ENCODE measurements at regions not wholly inside any gene's neighbourhood (a gene's known extent, or its start where the extent isn't known, plus 50 kb on each side); places are given as distances from the start of the nearest gene placed in this dataset.

DNA sequence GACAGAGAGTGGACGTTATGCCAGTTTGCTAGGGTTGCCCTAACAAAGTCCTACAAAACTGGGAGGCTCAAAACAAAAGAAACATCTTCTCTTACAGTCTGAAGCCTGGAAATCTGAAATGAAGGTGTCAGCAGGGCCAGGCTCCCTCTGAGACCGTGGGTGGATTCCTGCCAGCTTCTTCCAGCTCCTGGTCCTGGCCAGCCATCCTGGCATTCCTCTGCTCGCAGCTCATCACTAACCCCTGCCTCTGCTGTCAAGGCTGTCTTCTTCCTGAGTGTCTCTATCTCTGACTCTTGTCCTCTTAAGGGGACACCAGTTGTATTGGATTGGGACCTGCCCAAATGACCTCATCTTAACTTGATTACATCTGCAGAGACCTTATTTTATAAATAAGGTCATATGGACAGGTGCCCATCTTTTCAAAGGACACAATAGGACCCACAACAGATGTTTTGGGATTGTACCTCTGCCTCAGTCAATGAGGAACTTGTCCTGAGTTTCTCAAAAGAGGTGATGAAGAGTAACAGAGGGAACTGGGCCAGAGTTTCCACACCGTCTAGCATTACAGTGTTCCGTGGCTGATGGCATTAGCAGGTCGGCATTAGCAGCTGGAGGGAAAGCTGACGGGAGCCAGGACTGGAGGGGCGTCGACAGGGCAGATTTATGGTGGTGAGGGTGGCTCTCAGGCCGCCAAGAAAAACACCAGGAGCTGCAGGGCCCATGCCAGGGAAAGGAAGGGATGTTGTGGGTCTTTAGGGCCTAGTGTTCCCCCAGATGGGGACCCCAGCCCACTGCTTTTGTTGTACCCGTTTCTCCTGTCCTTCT is 157.3 kb downstream of the TBXT start (continued):
- TF ChIP-seq ZNF462 (CRISPR knock-in tag; IDR thresholded peaks at IDR 0.05) (no peak), POLR2AphosphoS5 (IDR thresholded peaks at IDR 0.05; ENCODE audit: low read depth) (no peak), ZNF331 (CRISPR knock-in tag; IDR thresholded peaks at IDR 0.05; ENCODE audit: low read depth) (no peak), REST (IDR thresholded peaks at IDR 0.05; ENCODE audit: unreplicated experiment) (no peak), CREB1 (CRISPR knock-in tag; IDR thresholded peaks at IDR 0.05; ENCODE audit: low read depth) (no peak)

All from GM23338 (cell line).